ENCODE measurements at regions not wholly inside any gene's neighbourhood (a gene's known extent, or its start where the extent isn't known, plus 50 kb on each side); places are given as distances from the start of the nearest gene placed in this dataset.
"Not testable (repeated sequence)": the region's sequence is repeated elsewhere in the genome, so short reads cannot be mapped to it uniquely, and the experiment has no call there.

- H3K4me1 ChIP-seq (ENCODE audit: control insufficient read depth in 4 of 4, insufficient read depth in 4 of 4, low read length in 3 of 4) = no peaks in the 10 kb centered on the region
- H3K9ac ChIP-seq (ENCODE audit: low read depth in 1 of 2, low read length in 2 of 2) = no peak overlapping the region
- TF ChIP-seq RXRA (IDR thresholded peaks at IDR 0.05) (no peak), HNF4A (conservative IDR thresholded peaks at IDR 0.05) (no peak), HNF4G (IDR thresholded peaks at IDR 0.05) (no peak)
- no peaks in the 10 kb centered on the region for H3K9me3 ChIP-seq (ENCODE audit: control insufficient read depth in 4 of 4, low read length in 3 of 4)
- no peak overlapping the region for H3K27ac ChIP-seq (ENCODE audit: low read depth in 1 of 2, low read length in 2 of 2)
- 85% methylated on average over 4 of the region's 4 CpGs for WGBS
- no peaks in the 10 kb centered on the region for H3K36me3 ChIP-seq (ENCODE audit: control insufficient read depth in 4 of 4, insufficient read depth in 3 of 4, low read depth in 1 of 4, low read length in 3 of 4)
- H3K4me3 ChIP-seq (ENCODE audit: low read depth in 1 of 3, low read length in 3 of 3) = no peak overlapping the region
- no peaks in the 10 kb centered on the region for H3K27me3 ChIP-seq (ENCODE audit: control insufficient read depth in 4 of 4, insufficient read depth in 4 of 4, low read length in 3 of 4)
- no peak for DNase-seq (ENCODE audit: low spot score)
These were observed 442.9 kb downstream of the ARL4A start for GRCh38 chr7:13130321-13130720.

DNA sequence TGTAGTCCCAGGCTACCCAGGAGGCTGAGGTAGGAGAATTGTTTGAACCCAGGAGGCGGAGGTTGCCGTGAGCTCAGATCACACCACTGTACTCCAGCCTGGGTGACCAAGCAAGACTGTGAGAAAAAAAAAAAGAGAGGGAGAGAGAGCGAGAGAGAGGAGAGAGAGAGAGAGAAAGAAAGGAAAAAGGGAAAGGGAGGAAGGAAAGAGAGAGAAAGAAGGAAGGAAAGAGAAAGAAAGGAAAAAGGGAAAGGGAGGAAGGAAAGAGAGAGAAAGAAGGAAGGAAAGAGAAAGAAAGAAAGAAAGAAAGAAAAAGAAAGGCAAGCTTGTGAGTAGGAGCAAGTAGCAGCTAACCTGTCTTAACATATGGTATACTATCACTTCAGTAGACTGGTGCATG, 443.5 kb downstream of the ARL4A start:
- DNase-seq (ENCODE audit: low spot score); H3K36me3 ChIP-seq (ENCODE audit: control insufficient read depth in 4 of 4, insufficient read depth in 3 of 4, low read depth in 1 of 4, low read length in 3 of 4); H3K9me3 ChIP-seq (ENCODE audit: control insufficient read depth in 4 of 4, low read length in 3 of 4); H3K27me3 ChIP-seq (ENCODE audit: control insufficient read depth in 4 of 4, insufficient read depth in 4 of 4, low read length in 3 of 4); H3K9ac ChIP-seq (ENCODE audit: low read depth in 1 of 2, low read length in 2 of 2); H3K4me1 ChIP-seq (ENCODE audit: control insufficient read depth in 4 of 4, insufficient read depth in 4 of 4, low read length in 3 of 4); H3K4me3 ChIP-seq (ENCODE audit: low read depth in 1 of 3, low read length in 3 of 3); H3K27ac ChIP-seq (ENCODE audit: low read depth in 1 of 2, low read length in 2 of 2): not testable (repeated sequence)
- WGBS = 79% methylated on average over 3 of the region's 3 CpGs

DNA sequence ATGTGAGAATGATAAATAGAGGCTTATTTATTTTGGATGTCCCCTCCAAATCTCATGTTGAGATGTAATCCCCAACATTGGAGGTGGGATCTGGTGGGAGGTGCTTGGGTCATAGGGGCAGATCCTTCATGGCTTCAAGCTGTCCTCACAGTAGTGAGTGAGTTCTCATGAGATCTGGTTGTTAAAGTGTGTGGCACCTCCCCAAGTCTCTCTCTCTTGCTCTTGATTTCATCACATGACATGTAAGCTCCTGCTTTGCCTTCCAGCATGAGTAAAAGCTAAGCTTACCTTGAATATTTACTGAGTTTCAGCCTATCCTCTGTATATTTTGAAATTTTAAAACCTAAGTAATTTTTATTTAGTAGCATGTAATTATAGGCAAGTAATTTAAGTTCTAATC, 444.9 kb downstream of the ARL4A start:
- TF ChIP-seq HNF4G (IDR thresholded peaks at IDR 0.05) = no peak
- TF ChIP-seq YY1 (IDR thresholded peaks at IDR 0.05) = no peak
- TF ChIP-seq, protein P1, sequence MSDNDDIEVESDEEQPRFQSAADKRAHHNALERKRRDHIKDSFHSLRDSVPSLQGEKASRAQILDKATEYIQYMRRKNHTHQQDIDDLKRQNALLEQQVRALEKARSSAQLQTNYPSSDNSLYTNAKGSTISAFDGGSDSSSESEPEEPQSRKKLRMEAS (IDR thresholded peaks at IDR 0.05) = no peak
- TF ChIP-seq ATF3 (IDR thresholded peaks at IDR 0.05) = no peak
- no peak for TF ChIP-seq SP1 (IDR thresholded peaks at IDR 0.05)
- TF ChIP-seq NR2F2 (IDR thresholded peaks at IDR 0.05) = no peak
- no peak for TF ChIP-seq CTCF (IDR thresholded peaks at IDR 0.05; ENCODE audit: low read depth, low read length, missing input control)
- TF ChIP-seq GABPA (IDR thresholded peaks at IDR 0.05 in 1 of 2, conservative IDR thresholded peaks at IDR 0.05 in 1 of 2) = no peak
- no peak for TF ChIP-seq FOXA2 (IDR thresholded peaks at IDR 0.05)
- TF ChIP-seq, protein P2, sequence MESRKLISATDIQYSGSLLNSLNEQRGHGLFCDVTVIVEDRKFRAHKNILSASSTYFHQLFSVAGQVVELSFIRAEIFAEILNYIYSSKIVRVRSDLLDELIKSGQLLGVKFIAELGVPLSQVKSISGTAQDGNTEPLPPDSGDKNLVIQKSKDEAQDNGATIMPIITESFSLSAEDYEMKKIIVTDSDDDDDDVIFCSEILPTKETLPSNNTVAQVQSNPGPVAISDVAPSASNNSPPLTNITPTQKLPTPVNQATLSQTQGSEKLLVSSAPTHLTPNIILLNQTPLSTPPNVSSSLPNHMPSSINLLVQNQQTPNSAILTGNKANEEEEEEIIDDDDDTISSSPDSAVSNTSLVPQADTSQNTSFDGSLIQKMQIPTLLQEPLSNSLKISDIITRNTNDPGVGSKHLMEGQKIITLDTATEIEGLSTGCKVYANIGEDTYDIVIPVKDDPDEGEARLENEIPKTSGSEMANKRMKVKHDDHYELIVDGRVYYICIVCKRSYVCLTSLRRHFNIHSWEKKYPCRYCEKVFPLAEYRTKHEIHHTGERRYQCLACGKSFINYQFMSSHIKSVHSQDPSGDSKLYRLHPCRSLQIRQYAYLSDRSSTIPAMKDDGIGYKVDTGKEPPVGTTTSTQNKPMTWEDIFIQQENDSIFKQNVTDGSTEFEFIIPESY (IDR thresholded peaks at IDR 0.05) = no peak
- no peak for TF ChIP-seq HNF4A (conservative IDR thresholded peaks at IDR 0.05)
- no peak for TF ChIP-seq TAF1 (conservative IDR thresholded peaks at IDR 0.05)
- TF ChIP-seq RXRA (IDR thresholded peaks at IDR 0.05) = no peak
- no peak for TF ChIP-seq FOXA1 (IDR thresholded peaks at IDR 0.05)
- TF ChIP-seq EGR1 (IDR thresholded peaks at IDR 0.05; ENCODE audit: low read depth in 2 of 2) = no peak
- TF ChIP-seq JUND (IDR thresholded peaks at IDR 0.05) = no peak
- no peak for TF ChIP-seq RAD21 (IDR thresholded peaks at IDR 0.05)
- TF ChIP-seq, protein P3, sequence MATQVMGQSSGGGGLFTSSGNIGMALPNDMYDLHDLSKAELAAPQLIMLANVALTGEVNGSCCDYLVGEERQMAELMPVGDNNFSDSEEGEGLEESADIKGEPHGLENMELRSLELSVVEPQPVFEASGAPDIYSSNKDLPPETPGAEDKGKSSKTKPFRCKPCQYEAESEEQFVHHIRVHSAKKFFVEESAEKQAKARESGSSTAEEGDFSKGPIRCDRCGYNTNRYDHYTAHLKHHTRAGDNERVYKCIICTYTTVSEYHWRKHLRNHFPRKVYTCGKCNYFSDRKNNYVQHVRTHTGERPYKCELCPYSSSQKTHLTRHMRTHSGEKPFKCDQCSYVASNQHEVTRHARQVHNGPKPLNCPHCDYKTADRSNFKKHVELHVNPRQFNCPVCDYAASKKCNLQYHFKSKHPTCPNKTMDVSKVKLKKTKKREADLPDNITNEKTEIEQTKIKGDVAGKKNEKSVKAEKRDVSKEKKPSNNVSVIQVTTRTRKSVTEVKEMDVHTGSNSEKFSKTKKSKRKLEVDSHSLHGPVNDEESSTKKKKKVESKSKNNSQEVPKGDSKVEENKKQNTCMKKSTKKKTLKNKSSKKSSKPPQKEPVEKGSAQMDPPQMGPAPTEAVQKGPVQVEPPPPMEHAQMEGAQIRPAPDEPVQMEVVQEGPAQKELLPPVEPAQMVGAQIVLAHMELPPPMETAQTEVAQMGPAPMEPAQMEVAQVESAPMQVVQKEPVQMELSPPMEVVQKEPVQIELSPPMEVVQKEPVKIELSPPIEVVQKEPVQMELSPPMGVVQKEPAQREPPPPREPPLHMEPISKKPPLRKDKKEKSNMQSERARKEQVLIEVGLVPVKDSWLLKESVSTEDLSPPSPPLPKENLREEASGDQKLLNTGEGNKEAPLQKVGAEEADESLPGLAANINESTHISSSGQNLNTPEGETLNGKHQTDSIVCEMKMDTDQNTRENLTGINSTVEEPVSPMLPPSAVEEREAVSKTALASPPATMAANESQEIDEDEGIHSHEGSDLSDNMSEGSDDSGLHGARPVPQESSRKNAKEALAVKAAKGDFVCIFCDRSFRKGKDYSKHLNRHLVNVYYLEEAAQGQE (IDR thresholded peaks at IDR 0.05) = no peak
- Histone ChIP-seq H3K36me3 (ENCODE audit: control insufficient read depth in 4 of 4, insufficient read depth in 3 of 4, low read depth in 1 of 4, low read length in 3 of 4) (no peaks in the 10 kb centered on the region), H3K27me3 (ENCODE audit: control insufficient read depth in 4 of 4, insufficient read depth in 4 of 4, low read length in 3 of 4) (no peaks in the 10 kb centered on the region), H3K27ac (ENCODE audit: low read depth in 1 of 2, low read length in 2 of 2) (no peak overlapping the region), H3K9me3 (ENCODE audit: control insufficient read depth in 4 of 4, low read length in 3 of 4) (no peaks in the 10 kb centered on the region), H3K9ac (ENCODE audit: low read depth in 1 of 2, low read length in 2 of 2) (no peak overlapping the region), H3K4me3 (ENCODE audit: low read depth in 1 of 3, low read length in 3 of 3) (no peak overlapping the region), H3K4me1 (ENCODE audit: control insufficient read depth in 4 of 4, insufficient read depth in 4 of 4, low read length in 3 of 4) (no peaks in the 10 kb centered on the region)
- DNase-seq (ENCODE audit: low spot score) = no peak

DNA sequence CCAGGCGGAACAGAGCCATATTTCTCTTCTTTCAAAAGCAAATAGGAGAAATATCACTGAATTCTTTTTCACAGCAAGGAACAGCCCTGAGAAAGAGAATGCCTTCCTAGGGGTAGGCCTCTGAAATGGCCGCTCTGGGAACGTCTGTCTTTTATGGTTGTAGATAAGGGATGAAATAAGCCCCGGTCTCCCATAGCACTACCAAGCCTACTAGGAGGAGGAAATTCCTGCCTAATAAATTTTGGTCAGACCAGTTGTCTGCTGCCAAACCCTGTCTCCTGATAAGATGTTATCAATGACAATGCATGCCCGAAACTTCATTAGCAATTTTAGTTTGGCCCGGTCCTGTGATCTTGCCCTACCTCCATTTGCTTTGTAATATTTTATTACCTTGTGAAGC, 448.9 kb downstream of the ARL4A start:
- 94% methylated on average over 6 of the region's 6 CpGs for WGBS
- DNase-seq (ENCODE audit: low spot score); H3K36me3 ChIP-seq (ENCODE audit: control insufficient read depth in 4 of 4, insufficient read depth in 3 of 4, low read depth in 1 of 4, low read length in 3 of 4); H3K4me3 ChIP-seq (ENCODE audit: low read depth in 1 of 3, low read length in 3 of 3); H3K9ac ChIP-seq (ENCODE audit: low read depth in 1 of 2, low read length in 2 of 2); H3K9me3 ChIP-seq (ENCODE audit: control insufficient read depth in 4 of 4, low read length in 3 of 4); H3K27me3 ChIP-seq (ENCODE audit: control insufficient read depth in 4 of 4, insufficient read depth in 4 of 4, low read length in 3 of 4); H3K27ac ChIP-seq (ENCODE audit: low read depth in 1 of 2, low read length in 2 of 2); H3K4me1 ChIP-seq (ENCODE audit: control insufficient read depth in 4 of 4, insufficient read depth in 4 of 4, low read length in 3 of 4): not testable (repeated sequence)

All from liver (tissue), 8 donors.